NT2/D1 (cell line): ENCODE measurements at regions not wholly inside any gene's neighbourhood (a gene's known extent, or its start where the extent isn't known, plus 50 kb on each side); places are given as distances from the start of the nearest gene placed in this dataset.

Experiments used
- DNase-seq: peaks from one replicate; pipeline ENCODE4 v3.0.0-alpha.2; 2011; ENCODE audit warnings: low read depth, low spot score
- H3K27me3 ChIP-seq: 2 replicates; pipeline ENCODE4 v1.6.0; 2011; ENCODE audit warnings: mild to moderate bottlenecking; ENCODE audit not compliant: insufficient read length, insufficient read depth
- H3K36me3 ChIP-seq: 2 replicates; pipeline ENCODE4 v1.6.1; 2011; ENCODE audit warnings: mild to moderate bottlenecking, low read length, mixed read lengths; ENCODE audit not compliant: insufficient read depth, insufficient read length
- H3K4me1 ChIP-seq: 2 replicates; pipeline ENCODE4 v1.5.1; 2011; ENCODE audit not compliant: insufficient read depth, insufficient read length
- H3K4me3 ChIP-seq: 2 replicates; pipeline ENCODE4 v1.5.1; 2011; ENCODE audit warnings: low read depth; ENCODE audit not compliant: insufficient read length
- H3K9ac ChIP-seq: 2 replicates; pipeline ENCODE4 v1.6.0; 2011; ENCODE audit warnings: low read depth; ENCODE audit not compliant: insufficient read length
- H3K9me3 ChIP-seq: 2 replicates; pipeline ENCODE4 v1.5.1; 2011; ENCODE audit warnings: mild to moderate bottlenecking, low read length; ENCODE audit not compliant: insufficient read depth
- SUZ12 ChIP-seq: IDR thresholded peaks from 2 replicates; pipeline ENCODE4 v1.6.1; 2011; ENCODE audit not compliant: insufficient read length, insufficient read depth; ENCODE audit errors: extremely low read depth
- YY1 ChIP-seq: IDR thresholded peaks from 2 replicates; pipeline ENCODE4 v1.6.1; 2011; ENCODE audit not compliant: insufficient read length, insufficient read depth
- ZNF274 ChIP-seq: IDR thresholded peaks from 2 replicates; pipeline ENCODE4 v1.6.1; 2011; ENCODE audit warnings: mild to moderate bottlenecking, low read depth, low read length

- TF ChIP-seq YY1, result no peak
- TF ChIP-seq SUZ12, result no peak
- TF ChIP-seq ZNF274, result no peak
- DNase-seq, result no peak
- H3K36me3 ChIP-seq, result no peaks in the 10 kb centered on the region
- H3K4me1 ChIP-seq, result no peaks in the 10 kb centered on the region
- no peak overlapping the region for H3K4me3 ChIP-seq
- no peaks in the 10 kb centered on the region for H3K27me3 ChIP-seq
- no peaks in the 10 kb centered on the region for H3K9me3 ChIP-seq
- H3K9ac ChIP-seq, result no peak overlapping the region
These were observed 55.7 kb upstream of the HDGFL1 start for GRCh38 chr6:22513667-22514066.

- DNase-seq, result no peak
- Histone ChIP-seq H3K4me1 (no peaks in the 10 kb centered on the region), H3K27me3 (no peaks in the 10 kb centered on the region), H3K4me3 (no peak overlapping the region), H3K36me3 (no peaks in the 10 kb centered on the region), H3K9me3 (no peaks in the 10 kb centered on the region), H3K9ac (no peak overlapping the region)
- TF ChIP-seq ZNF274 (no peak), YY1 (no peak), SUZ12 (no peak)
These were observed 50.1 kb upstream of the HDGFL1 start for GRCh38 chr6:22519237-22519636.
